ENCODE measurements at regions not wholly inside any gene's neighbourhood (a gene's known extent, or its start where the extent isn't known, plus 50 kb on each side); places are given as distances from the start of the nearest gene placed in this dataset.

- no peak for TF ChIP-seq REST (IDR thresholded peaks at IDR 0.05; ENCODE audit: borderline replicate concordance)
- no peak for TF ChIP-seq REST (CRISPR knock-in tag; IDR thresholded peaks at IDR 0.05; ENCODE audit: low read depth)
- TF ChIP-seq CEBPG (CRISPR knock-in tag; IDR thresholded peaks at IDR 0.05) = no peak
- TF ChIP-seq CEBPG (tag; conservative IDR thresholded peaks at IDR 0.05 in 1 of 2, IDR thresholded peaks at IDR 0.05 in 1 of 2) = 0 out of 4 replicates have a peak, but pooled peaks of 1 of the 2 experiments have one; percentile 9
- TF ChIP-seq ELF2 (CRISPR knock-in tag; IDR thresholded peaks at IDR 0.05) = no peak
- no peak for TF ChIP-seq ZFP1 (CRISPR knock-in tag; IDR thresholded peaks at IDR 0.05)
- TF ChIP-seq ETS2 (tag; IDR thresholded peaks at IDR 0.05; ENCODE audit: borderline replicate concordance, poor library complexity, severe bottlenecking) = no peak
- TF ChIP-seq ZNF507 (tag; conservative IDR thresholded peaks at IDR 0.05) = no peak
- no peak for TF ChIP-seq KAT7 (CRISPR knock-in tag; IDR thresholded peaks at IDR 0.05; ENCODE audit: borderline replicate concordance)
- TF ChIP-seq NFIC (IDR thresholded peaks at IDR 0.05) = peak; percentile 87
- TF ChIP-seq IFI16 (CRISPR knock-in tag; IDR thresholded peaks at IDR 0.05) = no peak
- TF ChIP-seq HBP1 (CRISPR knock-in tag; IDR thresholded peaks at IDR 0.05) = no peak
Observed at GRCh38 chr21:31397515-31397926, 53.5 kb upstream of the TIAM1 start (continued).
